Fibroblast of lung (primary cell): ENCODE measurements at regions not wholly inside any gene's neighbourhood (a gene's known extent, or its start where the extent isn't known, plus 50 kb on each side); places are given as distances from the start of the nearest gene placed in this dataset.
A peak's percentile ranks its signal among the peaks of the same experiment; 100 is the strongest.

Source experiments
- DNase-seq, 2 donors: peaks; one replicate each; pipeline versions ENCODE4 v3.0.0 to v3.0.0-alpha.2; 2010; ENCODE audit warnings: low read depth in 2 of 2
- H2AFZ ChIP-seq: 2 replicates; pipeline ENCODE4 v1.5.1; 2012; ENCODE audit warnings: low read length, control low read depth, inconsistent platforms
- H3K27ac ChIP-seq: 2 replicates; pipeline ENCODE4 v1.5.1; 2011; ENCODE audit warnings: low read length, control low read depth; ENCODE audit not compliant: insufficient read depth
- H3K27me3 ChIP-seq: 2 replicates; pipeline ENCODE4 v1.5.1; 2011; ENCODE audit warnings: mild to moderate bottlenecking, low read length; ENCODE audit not compliant: control insufficient read depth, insufficient read depth
- H3K36me3 ChIP-seq: 2 replicates; pipeline ENCODE4 v1.5.1; 2011; ENCODE audit warnings: low read length; ENCODE audit not compliant: control insufficient read depth, insufficient read depth
- H3K4me1 ChIP-seq: 2 replicates; pipeline ENCODE4 v1.5.1; 2011; ENCODE audit warnings: low read length; ENCODE audit not compliant: control insufficient read depth, insufficient read depth; ENCODE audit errors: extremely low read depth
- H3K4me2 ChIP-seq: 2 replicates; pipeline ENCODE4 v1.5.1; 2011; ENCODE audit warnings: low read length, control low read depth; ENCODE audit not compliant: insufficient read depth; ENCODE audit errors: extremely low read depth
- H3K4me3 ChIP-seq, 4 experiments: fragments of 200-600 bp in 1 of 4; sonication (generic) in 1 of 4; replicated peaks in 1 of 4; 2 replicates each; pipeline ENCODE4 v1.5.1; 2011 to 2016; ENCODE audit warnings: low read length in 4 of 4, low read depth in 3 of 4, mild to moderate bottlenecking in 3 of 4, control low read depth in 2 of 4, inconsistent platforms in 1 of 4, mixed read lengths in 1 of 4; ENCODE audit not compliant: insufficient read depth in 1 of 4; ENCODE audit errors: control extremely low read depth in 1 of 4
- H3K79me2 ChIP-seq: 2 replicates; pipeline ENCODE4 v1.5.1; 2012; ENCODE audit warnings: mild to moderate bottlenecking, low read length, inconsistent platforms; ENCODE audit not compliant: control insufficient read depth, insufficient read depth
- H3K9ac ChIP-seq: 2 replicates; pipeline ENCODE4 v1.5.1; 2011; ENCODE audit warnings: mild to moderate bottlenecking, low read length, control low read depth; ENCODE audit not compliant: insufficient read depth
- H3K9me3 ChIP-seq: 2 replicates; pipeline ENCODE4 v1.5.1; 2012; ENCODE audit warnings: low read depth, low read length; ENCODE audit not compliant: control insufficient read depth, insufficient read depth
- H4K20me1 ChIP-seq: 2 replicates; pipeline ENCODE4 v1.5.1; 2011; ENCODE audit warnings: low read length; ENCODE audit not compliant: control insufficient read depth, insufficient read depth; ENCODE audit errors: extremely low read depth
- EZH2 ChIP-seq: IDR thresholded peaks from 2 replicates; pipeline ENCODE4 v1.5.1; 2012; ENCODE audit warnings: low read length, control low read depth, mild to moderate bottlenecking; ENCODE audit errors: missing control alignments
- TF ChIP-seq, protein P1 (sequence below), 2 donors: IDR thresholded peaks in 1 of 2; conservative IDR thresholded peaks in 1 of 2; 1 replicate in 1 of 2; 2 replicates in 1 of 2; pipeline ENCODE4 v1.5.1; 2011 to 2012; ENCODE audit warnings: low read length in 2 of 2, control low read depth in 1 of 2, inconsistent platforms in 1 of 2, low read depth in 1 of 2, mild to moderate bottlenecking in 1 of 2

DNA sequence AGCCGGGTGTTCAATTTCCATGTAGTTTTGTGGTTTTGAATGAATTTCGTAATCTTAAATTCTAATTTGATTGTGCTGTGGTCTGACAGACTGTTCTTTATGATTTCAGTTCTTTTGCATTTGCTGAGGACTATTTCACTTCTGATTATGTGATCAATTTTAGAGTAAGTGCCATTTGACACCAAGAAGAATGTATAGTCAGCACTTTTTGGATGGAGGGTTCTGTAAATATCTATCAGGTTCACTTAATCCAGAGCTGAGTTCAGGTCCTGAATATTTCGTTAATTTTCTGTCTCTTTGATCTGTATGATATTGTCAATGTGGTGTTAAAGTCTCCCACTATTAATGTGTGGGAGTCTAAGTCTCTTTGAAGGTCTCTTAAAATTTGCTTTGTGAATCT, 944.9 kb downstream of the TLE4 start:
- TF ChIP-seq, protein P1, sequence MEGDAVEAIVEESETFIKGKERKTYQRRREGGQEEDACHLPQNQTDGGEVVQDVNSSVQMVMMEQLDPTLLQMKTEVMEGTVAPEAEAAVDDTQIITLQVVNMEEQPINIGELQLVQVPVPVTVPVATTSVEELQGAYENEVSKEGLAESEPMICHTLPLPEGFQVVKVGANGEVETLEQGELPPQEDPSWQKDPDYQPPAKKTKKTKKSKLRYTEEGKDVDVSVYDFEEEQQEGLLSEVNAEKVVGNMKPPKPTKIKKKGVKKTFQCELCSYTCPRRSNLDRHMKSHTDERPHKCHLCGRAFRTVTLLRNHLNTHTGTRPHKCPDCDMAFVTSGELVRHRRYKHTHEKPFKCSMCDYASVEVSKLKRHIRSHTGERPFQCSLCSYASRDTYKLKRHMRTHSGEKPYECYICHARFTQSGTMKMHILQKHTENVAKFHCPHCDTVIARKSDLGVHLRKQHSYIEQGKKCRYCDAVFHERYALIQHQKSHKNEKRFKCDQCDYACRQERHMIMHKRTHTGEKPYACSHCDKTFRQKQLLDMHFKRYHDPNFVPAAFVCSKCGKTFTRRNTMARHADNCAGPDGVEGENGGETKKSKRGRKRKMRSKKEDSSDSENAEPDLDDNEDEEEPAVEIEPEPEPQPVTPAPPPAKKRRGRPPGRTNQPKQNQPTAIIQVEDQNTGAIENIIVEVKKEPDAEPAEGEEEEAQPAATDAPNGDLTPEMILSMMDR (conservative IDR thresholded peaks at IDR 0.05 in 1 of 2, IDR thresholded peaks at IDR 0.05 in 1 of 2; ENCODE audit: low read depth in 1 of 2, low read length in 2 of 2) = no peak
- no peak for TF ChIP-seq EZH2
- H4K20me1 ChIP-seq = no peaks in the 10 kb centered on the region
- no peak for DNase-seq
- no peaks in the 10 kb centered on the region for H3K36me3 ChIP-seq
- no peak overlapping the region for H3K4me2 ChIP-seq
- H3K27me3 ChIP-seq = no peaks in the 10 kb centered on the region
- no peak overlapping the region for H3K27ac ChIP-seq
- no peaks in the 10 kb centered on the region for H3K9me3 ChIP-seq
- no peak overlapping the region for H2AFZ ChIP-seq
- H3K9ac ChIP-seq = no peak overlapping the region
- no peaks in the 10 kb centered on the region for H3K4me1 ChIP-seq
- H3K4me3 ChIP-seq = no peak overlapping the region
- H3K79me2 ChIP-seq = no peaks in the 10 kb centered on the region

DNA sequence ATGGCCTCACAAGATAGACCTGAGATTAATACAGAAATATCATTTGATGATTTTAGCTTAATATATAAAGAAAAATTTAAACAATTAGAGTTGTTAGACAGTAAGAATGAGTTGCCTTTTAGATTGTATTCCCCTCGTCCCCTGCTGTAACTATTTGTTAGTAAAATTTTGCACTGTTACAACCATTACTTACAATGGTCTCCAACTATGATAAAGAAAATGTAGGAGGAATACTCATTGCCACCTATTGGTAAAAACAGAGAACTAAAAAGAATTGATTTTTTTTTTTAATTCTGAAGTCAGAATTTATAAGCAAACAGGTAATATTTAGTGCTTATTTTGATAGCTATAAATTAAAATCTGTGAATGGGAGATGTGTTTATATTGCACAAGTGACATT, 937.6 kb downstream of the TLE4 start:
- TF ChIP-seq EZH2 = no peak
- TF ChIP-seq, protein P1 (conservative IDR thresholded peaks at IDR 0.05 in 1 of 2, IDR thresholded peaks at IDR 0.05 in 1 of 2; ENCODE audit: low read depth in 1 of 2, low read length in 2 of 2) = peak in 1 of 2 donors; percentile 3
- Histone ChIP-seq H3K4me3 (no peak overlapping the region), H3K9me3 (no peaks in the 10 kb centered on the region), H3K27ac (no peak overlapping the region), H3K4me2 (no peak overlapping the region), H3K79me2 (no peaks in the 10 kb centered on the region), H3K36me3 (no peaks in the 10 kb centered on the region), H3K4me1 (no peaks in the 10 kb centered on the region), H2AFZ (no peak overlapping the region), H3K27me3 (no peaks in the 10 kb centered on the region), H3K9ac (no peak overlapping the region), H4K20me1 (no peaks in the 10 kb centered on the region)
- peak in 1 of 2 donors; percentile 3 for DNase-seq

DNA sequence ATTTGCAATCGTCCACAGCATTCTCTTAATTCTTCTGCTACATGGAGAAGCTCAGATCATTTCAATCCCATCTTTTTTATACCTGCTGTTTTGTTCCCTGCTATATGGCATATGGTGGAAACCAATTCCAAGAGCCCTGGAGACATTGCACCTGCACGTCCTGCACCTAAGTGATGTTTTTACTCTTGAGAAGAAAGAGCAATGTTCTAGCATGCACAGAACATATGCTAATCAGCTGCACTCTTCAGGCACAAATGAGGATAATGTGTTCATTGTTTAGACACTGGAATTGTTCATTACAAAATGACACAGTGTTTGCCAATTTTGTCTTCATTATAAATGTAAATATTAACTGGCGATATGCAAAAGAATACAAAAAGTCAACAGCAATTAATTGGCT, 935.8 kb downstream of the TLE4 start:
- no peak overlapping the region for H2AFZ ChIP-seq
- no peaks in the 10 kb centered on the region for H4K20me1 ChIP-seq
- H3K27me3 ChIP-seq = no peaks in the 10 kb centered on the region
- no peaks in the 10 kb centered on the region for H3K9me3 ChIP-seq
- no peak overlapping the region for H3K4me2 ChIP-seq
- H3K79me2 ChIP-seq = no peaks in the 10 kb centered on the region
- no peak for DNase-seq
- H3K36me3 ChIP-seq = no peaks in the 10 kb centered on the region
- TF ChIP-seq, protein P1 (conservative IDR thresholded peaks at IDR 0.05 in 1 of 2, IDR thresholded peaks at IDR 0.05 in 1 of 2; ENCODE audit: low read depth in 1 of 2, low read length in 2 of 2) = no peak
- TF ChIP-seq EZH2 = no peak
- H3K9ac ChIP-seq = no peak overlapping the region
- no peaks in the 10 kb centered on the region for H3K4me1 ChIP-seq
- H3K27ac ChIP-seq = no peak overlapping the region
- H3K4me3 ChIP-seq = no peak overlapping the region
